B cell (primary cell): ENCODE measurements at regions not wholly inside any gene's neighbourhood (a gene's known extent, or its start where the extent isn't known, plus 50 kb on each side); places are given as distances from the start of the nearest gene placed in this dataset.

Source experiments
- EZH2 ChIP-seq: IDR thresholded peaks from 2 replicates; pipeline ENCODE4 v1.6.1; 2012; ENCODE audit warnings: borderline replicate concordance, low read depth, mild to moderate bottlenecking, moderate library complexity, low read length; ENCODE audit not compliant: insufficient read depth, poor library complexity, severe bottlenecking
- TF ChIP-seq, protein P1 (sequence below): fragments of 200-600 bp; IDR thresholded peaks from one replicate; pipeline ENCODE4 v1.8.0; 2022; ENCODE audit warnings: antibody characterized with exemption, mild to moderate bottlenecking

DNA sequence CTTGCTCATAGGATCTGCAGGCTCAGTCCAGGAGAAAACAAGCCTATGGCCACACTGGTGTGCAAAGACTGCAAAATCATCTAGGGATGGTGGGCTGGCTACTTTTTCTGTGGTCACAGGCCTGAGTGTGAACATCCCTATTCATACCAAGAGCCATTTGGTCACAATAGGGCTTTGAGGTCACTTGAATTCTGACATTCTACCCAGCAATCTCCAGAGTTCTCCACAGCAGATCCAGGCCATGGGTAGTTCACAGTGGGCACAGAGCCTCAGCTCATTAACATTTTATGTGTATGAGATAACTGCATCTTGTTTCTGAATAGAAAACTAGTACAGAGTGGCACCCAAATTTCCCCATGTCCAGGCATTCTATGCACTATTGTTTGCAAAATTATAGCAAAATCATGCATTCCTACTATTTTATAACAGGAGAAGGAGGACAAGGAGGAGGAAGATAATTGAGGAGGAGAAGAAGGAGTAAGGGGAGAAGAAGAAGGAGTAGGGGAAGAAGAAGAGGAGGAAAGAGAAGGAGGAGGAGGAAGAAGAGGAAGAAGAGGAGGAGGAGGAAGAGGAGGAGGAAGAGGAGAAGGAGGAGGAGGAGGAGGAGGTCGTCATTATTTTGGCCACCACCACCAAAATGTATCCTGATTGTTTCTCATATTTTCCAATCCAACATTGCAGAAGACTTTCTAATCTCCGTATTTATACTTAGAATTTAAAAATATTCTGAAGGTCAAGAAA is 129.0 kb downstream of the SEMA6D start:
- TF ChIP-seq, protein P1, sequence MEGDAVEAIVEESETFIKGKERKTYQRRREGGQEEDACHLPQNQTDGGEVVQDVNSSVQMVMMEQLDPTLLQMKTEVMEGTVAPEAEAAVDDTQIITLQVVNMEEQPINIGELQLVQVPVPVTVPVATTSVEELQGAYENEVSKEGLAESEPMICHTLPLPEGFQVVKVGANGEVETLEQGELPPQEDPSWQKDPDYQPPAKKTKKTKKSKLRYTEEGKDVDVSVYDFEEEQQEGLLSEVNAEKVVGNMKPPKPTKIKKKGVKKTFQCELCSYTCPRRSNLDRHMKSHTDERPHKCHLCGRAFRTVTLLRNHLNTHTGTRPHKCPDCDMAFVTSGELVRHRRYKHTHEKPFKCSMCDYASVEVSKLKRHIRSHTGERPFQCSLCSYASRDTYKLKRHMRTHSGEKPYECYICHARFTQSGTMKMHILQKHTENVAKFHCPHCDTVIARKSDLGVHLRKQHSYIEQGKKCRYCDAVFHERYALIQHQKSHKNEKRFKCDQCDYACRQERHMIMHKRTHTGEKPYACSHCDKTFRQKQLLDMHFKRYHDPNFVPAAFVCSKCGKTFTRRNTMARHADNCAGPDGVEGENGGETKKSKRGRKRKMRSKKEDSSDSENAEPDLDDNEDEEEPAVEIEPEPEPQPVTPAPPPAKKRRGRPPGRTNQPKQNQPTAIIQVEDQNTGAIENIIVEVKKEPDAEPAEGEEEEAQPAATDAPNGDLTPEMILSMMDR: no peak
- TF ChIP-seq EZH2: no peak
